NOMO-1 treated with DMSO at 0.1 percent for 48 hours (cell line): ENCODE measurements at regions not wholly inside any gene's neighbourhood (a gene's known extent, or its start where the extent isn't known, plus 50 kb on each side); places are given as distances from the start of the nearest gene placed in this dataset.

Experiments
- DNase-seq: peaks from one replicate; lab custom pipeline; 2025; ENCODE audit not compliant: unreplicated experiment; lab: John Stamatoyannopoulos, UW

- DNase-seq: no peak
These were observed 293.9 kb upstream of the HTR2A start for GRCh38 chr13:47190696-47191305.

- DNase-seq: no peak
These were observed 291.9 kb upstream of the HTR2A start for GRCh38 chr13:47188802-47189201.

- no peak for DNase-seq
These were observed 289.6 kb upstream of the HTR2A start for GRCh38 chr13:47186471-47186870.

GRCh38 chr13:47184321-47184720 lies 287.5 kb upstream of the HTR2A start:
- no peak for DNase-seq

GRCh38 chr13:47179321-47179720 lies 282.5 kb upstream of the HTR2A start:
- no peak for DNase-seq

- DNase-seq: peak; percentile 84
These were observed 281.5 kb upstream of the HTR2A start for GRCh38 chr13:47178090-47178950.

- DNase-seq: peak; percentile 35
These were observed 278.5 kb upstream of the HTR2A start for GRCh38 chr13:47175172-47175866.

GRCh38 chr13:47170971-47171370 lies 274.1 kb upstream of the HTR2A start:
- no peak for DNase-seq

- DNase-seq: no peak
These were observed 271.8 kb upstream of the HTR2A start for GRCh38 chr13:47168618-47169017.

GRCh38 chr13:47168066-47168465 lies 271.2 kb upstream of the HTR2A start:
- DNase-seq: peak; percentile 5

- no peak for DNase-seq
These were observed 269.5 kb upstream of the HTR2A start for GRCh38 chr13:47166336-47166735.

- DNase-seq: no peak
These were observed 263.1 kb upstream of the HTR2A start for GRCh38 chr13:47159853-47160550.

- no peak for DNase-seq
These were observed 261.7 kb upstream of the HTR2A start for GRCh38 chr13:47158593-47158992.

- DNase-seq: peak; percentile 27
These were observed 251.7 kb upstream of the HTR2A start for GRCh38 chr13:47148543-47148942.

GRCh38 chr13:47147812-47148119 lies 250.9 kb upstream of the HTR2A start:
- DNase-seq: no peak

- peak; percentile 3 for DNase-seq
These were observed 250.3 kb upstream of the HTR2A start for GRCh38 chr13:47146991-47147811.

- no peak for DNase-seq
These were observed 249.3 kb upstream of the HTR2A start for GRCh38 chr13:47146136-47146535.

- no peak for DNase-seq
These were observed 247.9 kb upstream of the HTR2A start for GRCh38 chr13:47144782-47145181.

- DNase-seq: peak; percentile 18
These were observed 245.3 kb upstream of the HTR2A start for GRCh38 chr13:47142105-47142504.

- no peak for DNase-seq
These were observed 242.7 kb upstream of the HTR2A start for GRCh38 chr13:47139519-47139918.

GRCh38 chr13:47136504-47136941 lies 239.7 kb upstream of the HTR2A start:
- DNase-seq: no peak
